ENCODE measurements at regions not wholly inside any gene's neighbourhood (a gene's known extent, or its start where the extent isn't known, plus 50 kb on each side); places are given as distances from the start of the nearest gene placed in this dataset.

DNA sequence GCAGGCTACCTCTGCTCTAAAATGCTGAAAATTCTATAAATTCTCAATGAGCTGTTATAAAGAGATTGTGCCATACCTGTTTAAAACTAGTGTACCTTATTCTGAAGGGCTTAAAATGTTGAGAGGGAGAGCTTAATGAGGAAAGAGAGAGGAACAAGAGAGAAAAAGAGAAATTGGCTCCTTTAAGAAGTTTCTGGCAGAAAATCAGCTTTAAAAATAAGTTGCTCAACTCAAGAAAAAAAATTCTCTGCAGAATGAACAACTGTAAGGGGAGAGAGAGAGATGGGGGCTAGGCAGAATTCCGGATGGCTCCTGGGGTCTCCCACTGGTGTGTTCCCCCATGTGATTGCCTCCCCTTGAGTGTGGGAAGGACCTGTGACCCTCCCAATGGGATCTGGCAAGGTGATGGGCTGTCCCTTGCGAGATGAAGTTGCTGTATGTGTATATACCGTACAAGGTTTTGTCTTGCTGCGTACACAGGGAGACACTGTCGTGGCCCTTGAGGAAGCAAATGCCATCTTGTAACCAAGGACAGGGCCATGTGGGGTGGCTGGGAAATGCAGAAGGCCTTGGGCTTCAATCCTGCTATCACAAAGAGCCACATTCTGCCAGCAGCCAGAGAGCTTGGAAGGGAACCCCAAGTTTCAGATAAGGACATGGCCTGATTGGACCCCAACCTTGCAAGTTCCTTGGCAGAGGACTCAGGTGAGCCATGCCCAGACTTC, 64.3 kb upstream of the S1PR3 start:
- no peak for DNase-seq (ENCODE audit: low spot score)

DNA sequence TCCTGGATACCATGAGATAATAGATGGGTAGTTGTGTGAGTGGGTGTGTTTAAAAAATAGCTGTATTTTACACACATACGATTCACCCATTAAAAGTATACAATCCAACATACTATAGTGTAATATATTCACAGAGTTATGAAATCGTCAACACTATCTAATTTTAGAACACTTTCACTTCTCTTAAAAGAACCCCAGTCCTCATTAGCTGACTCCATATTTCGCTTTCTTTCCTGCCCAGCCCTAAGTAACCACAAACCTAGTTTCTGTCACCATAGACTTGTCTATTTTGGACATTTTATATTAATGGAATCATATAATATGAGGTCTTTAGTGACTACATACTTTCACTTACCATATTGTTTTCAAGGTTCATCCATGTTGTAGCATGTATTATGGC, 63.8 kb upstream of the S1PR3 start:
- DNase-seq (ENCODE audit: low spot score) = no peak

DNA sequence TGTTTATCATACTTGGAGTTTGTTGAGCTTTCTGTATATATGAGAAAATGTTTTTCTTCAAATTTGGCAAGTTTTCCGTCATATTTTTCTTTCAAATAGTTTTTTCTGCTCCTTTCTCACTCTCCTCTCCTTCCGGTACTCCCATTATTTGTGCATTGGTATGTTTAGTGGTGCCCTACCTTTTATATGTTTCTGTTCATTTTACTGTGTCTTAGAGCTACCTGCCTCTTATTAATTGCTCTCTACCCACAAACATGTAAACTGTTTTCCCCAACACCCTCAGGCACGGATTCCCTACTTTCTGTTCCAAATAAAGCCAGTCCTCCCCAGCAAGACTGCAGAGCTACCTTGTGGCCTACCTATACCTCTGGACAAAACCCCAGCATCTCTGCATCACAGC, 60.6 kb upstream of the S1PR3 start:
- no peak for DNase-seq (ENCODE audit: low spot score)

DNA sequence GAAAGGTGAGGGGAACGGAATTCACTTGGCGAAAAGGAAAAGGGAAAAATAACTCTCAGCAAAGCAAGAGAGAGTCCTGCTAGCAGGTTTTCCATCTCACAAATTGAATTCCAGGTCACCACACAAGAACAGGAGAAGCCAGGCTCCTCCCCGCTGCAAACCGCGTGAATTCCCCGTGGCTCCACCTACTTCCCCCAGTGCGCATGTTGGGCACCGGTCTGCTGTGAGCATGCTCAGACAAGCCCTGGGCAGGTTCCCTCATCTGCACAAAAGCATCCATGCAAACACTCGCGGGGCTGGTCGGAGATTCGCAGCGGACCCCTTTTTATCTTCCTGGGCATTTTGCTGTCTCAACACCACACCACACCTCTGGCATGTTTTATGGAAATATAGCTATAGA, 58.5 kb upstream of the S1PR3 start:
- DNase-seq (ENCODE audit: low spot score) = no peak

DNA sequence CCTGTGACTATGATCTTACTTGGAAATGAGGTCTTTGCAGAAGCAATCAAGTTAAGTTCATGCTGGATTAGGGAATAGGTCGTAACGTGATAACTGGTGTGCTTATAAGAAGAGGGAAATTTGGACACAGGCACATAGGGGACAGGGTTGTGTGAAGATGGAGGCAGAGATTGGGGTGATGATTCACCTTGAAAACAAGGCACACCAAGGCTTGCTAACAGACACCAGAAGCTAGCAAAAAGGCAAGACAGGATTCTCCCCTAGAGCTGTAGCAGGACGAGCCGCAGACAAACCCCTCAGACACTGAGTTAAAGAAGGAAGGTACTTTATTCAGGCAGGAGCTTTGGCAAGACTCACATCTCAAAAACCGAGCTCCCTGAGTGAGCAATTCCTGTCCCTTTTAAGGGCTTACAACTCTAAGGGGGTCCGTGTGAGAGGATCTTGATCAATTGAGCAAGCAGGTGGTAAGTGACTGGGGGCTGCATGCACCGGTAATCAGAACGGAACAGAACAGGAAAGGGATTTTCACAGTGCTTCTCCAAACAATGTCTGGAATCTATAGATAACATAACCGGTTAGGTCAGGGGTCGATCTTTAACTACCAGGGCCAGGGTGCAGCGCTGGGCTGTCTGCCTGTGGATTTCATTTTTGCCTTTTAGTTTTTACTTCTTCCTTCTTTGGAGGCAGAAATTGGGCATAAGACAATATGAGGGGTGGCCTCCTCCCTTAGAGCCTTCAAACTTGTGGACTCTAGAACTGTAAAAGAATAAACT, 57.5 kb upstream of the S1PR3 start:
- DNase-seq (ENCODE audit: low spot score) = no peak

DNA sequence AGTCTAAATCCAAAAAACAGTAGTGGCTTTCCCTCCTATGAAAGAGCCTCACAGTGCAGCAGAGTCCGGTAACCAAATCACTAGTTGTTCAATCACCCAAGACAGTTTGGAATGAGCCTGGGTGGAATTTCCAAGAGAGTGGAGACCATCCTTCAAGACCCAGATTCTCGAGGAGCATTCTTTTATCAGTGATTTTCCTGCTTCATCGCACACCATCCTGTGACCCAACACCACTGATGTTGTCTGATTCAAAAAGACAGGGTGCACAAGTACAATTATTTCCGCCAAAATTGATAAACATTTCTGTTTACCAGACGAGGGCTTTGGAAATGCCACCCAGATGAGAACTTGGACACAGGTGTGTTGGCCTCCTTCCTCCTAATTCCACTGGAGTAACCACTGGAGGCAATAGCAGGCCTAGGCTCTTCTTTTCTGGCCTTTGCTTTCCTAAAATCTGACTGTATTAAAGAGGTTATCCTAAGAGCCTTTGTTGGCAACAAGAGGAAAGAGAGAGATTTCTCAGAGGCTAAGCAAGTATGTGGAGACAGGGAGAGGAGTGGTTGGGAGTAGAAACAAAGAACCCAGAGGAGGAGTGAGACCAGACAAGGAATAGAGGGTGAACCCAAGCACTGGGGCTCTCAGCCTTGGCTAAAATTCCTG, 56.3 kb upstream of the S1PR3 start:
- DNase-seq (ENCODE audit: low spot score) = no peak

DNA sequence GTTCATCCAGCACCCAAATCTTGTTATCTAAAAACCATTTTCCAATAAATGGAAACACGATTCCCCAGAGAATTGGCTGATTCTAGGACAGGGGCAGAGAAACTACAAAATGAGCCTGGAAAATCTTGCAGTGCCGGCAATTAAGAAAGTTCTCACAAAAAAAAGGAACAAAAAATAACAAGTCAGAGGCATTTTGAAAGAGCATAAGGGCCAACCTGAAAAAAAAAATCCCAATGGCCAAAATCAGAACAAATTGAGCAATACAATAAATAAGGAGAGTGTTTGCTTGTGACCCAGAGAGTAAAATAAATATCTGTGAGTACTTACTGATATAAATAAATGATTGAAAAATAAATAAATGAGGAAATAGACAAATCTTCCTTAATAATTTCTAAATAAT, 55.1 kb upstream of the S1PR3 start:
- DNase-seq (ENCODE audit: low spot score) = no peak

DNA sequence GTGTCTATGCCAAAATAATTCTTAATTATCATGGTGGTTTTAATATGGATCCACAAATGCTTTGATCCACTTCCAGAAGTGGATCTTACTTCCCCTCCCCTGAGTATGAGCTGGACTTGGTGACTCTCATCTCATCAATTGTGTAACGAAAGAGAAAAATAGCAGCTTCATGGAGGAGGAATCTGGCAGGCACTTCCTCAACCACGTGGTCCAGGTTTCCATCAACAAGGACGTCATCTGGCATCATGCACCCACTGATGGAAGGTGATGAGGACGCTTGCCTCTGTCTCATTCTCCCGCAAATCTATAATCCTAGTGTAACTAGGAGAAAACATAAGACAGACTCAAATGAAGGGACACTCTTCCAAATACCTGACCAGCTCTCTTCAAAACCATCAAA, 54.6 kb upstream of the S1PR3 start:
- no peak for DNase-seq (ENCODE audit: low spot score)

DNA sequence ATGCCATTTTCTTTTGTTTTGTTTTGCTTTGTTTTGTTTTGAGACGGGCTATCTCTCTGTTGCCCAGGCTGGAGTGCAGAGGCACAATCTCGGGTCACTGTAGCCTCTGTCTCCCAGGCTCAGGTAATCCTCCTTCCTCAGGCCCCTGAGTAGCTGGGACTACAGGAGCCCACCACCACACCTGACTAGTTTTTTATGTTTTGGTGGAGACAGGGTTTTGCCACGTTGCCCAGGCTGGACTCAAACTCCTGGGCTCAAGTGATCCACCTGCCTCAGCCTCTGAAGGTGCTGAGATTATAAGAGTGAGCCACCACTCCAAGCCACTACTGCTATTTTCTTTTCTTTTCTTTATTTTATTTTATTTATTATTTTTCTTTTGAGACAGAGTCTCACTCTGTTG, 54.0 kb upstream of the S1PR3 start:
- no peak for DNase-seq (ENCODE audit: low spot score)

DNA sequence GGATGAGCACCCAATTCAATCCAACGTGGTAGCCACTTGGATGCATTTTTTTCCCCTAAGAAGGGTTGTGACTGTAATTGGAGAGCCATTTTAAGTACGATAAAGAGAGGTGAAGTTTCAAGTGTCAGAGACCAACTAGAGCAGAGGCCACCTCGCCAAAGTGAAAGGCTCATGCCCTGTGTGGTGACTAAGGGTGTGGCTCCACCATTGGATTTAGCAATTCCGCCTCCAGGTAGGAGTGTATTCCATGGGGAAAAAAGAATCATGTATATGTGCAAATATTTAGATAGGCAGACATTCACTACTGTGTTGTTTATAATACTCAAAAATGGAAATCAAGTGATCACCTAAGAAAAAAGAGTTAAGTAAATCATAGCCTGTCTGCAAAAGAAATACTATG, 53.1 kb upstream of the S1PR3 start:
- no peak for DNase-seq (ENCODE audit: low spot score)
